MM.1S (cell line): ENCODE measurements at regions not wholly inside any gene's neighbourhood (a gene's known extent, or its start where the extent isn't known, plus 50 kb on each side); places are given as distances from the start of the nearest gene placed in this dataset.

Experiments
- DNase-seq: peaks from one replicate; pipeline ENCODE4 v3.0.0-alpha.2; 2015
- H2AFZ ChIP-seq: fragments of 300-600 bp; sonication (generic); 2 replicates; pipeline ENCODE4 v1.6.0; 2016; ENCODE audit warnings: antibody characterized with exemption, low read length
- H3F3A ChIP-seq: fragments of 300-600 bp; sonication (generic); 2 replicates; pipeline ENCODE4 v1.6.1; 2016; ENCODE audit warnings: mild to moderate bottlenecking, antibody characterized with exemption, low read length, moderate library complexity, mixed read lengths; ENCODE audit not compliant: insufficient read depth
- H3K27ac ChIP-seq: fragments of 300-600 bp; sonication (generic); 2 replicates; pipeline ENCODE4 v1.5.1; 2016; ENCODE audit warnings: mild to moderate bottlenecking, low read length
- H3K27me3 ChIP-seq: fragments of 300-600 bp; sonication (generic); replicated peaks from 2 replicates; pipeline ENCODE4 v1.6.0; 2016; ENCODE audit warnings: low read length; ENCODE audit not compliant: insufficient read depth
- H3K36me3 ChIP-seq: fragments of 300-600 bp; sonication (generic); replicated peaks from 2 replicates; pipeline ENCODE4 v1.6.1; 2016; ENCODE audit warnings: mild to moderate bottlenecking, low read length, mixed read lengths; ENCODE audit not compliant: insufficient read depth
- H3K4me1 ChIP-seq: fragments of 300-600 bp; sonication (generic); 2 replicates; pipeline ENCODE4 v1.6.1; 2016; ENCODE audit warnings: low read length, mixed read lengths
- H3K4me2 ChIP-seq: fragments of 300-600 bp; sonication (generic); 2 replicates; pipeline ENCODE4 v1.6.0; 2016; ENCODE audit warnings: low read depth, low read length
- H3K4me3 ChIP-seq: fragments of 300-600 bp; sonication (generic); 2 replicates; pipeline ENCODE4 v1.5.1; 2016; ENCODE audit warnings: low read length, mixed read lengths
- H3K79me2 ChIP-seq: fragments of 300-600 bp; sonication (generic); 2 replicates; pipeline ENCODE4 v1.6.1; 2016; ENCODE audit warnings: mixed run types, low read length, mixed read lengths
- H3K9ac ChIP-seq: fragments of 300-600 bp; sonication (generic); 2 replicates; pipeline ENCODE4 v1.6.1; 2016; ENCODE audit warnings: low read length, mixed read lengths
- H3K9me2 ChIP-seq: fragments of 300-600 bp; sonication (generic); replicated peaks from 2 replicates; pipeline ENCODE4 v1.6.1; 2016; ENCODE audit warnings: mild to moderate bottlenecking, low read length, mixed read lengths; ENCODE audit not compliant: insufficient read depth
- H3K9me3 ChIP-seq: fragments of 300-600 bp; sonication (generic); replicated peaks from 2 replicates; pipeline ENCODE4 v1.6.1; 2016; ENCODE audit warnings: mild to moderate bottlenecking, low read length, mixed read lengths; ENCODE audit not compliant: insufficient read depth
- H4K20me1 ChIP-seq: fragments of 300-600 bp; sonication (generic); 2 replicates; pipeline ENCODE4 v1.6.1; 2016; ENCODE audit warnings: mild to moderate bottlenecking, low read length, moderate library complexity, mixed read lengths; ENCODE audit not compliant: insufficient read depth
- CTCF ChIP-seq: fragments of 300-600 bp; sonication (generic); IDR thresholded peaks from 2 replicates; pipeline ENCODE4 v1.5.1; 2016; ENCODE audit warnings: antibody characterized with exemption, low read length, mixed read lengths
- EZH2 ChIP-seq: fragments of 300-600 bp; sonication (generic); optimal IDR thresholded peaks from 2 replicates; pipeline ENCODE3; 2017; ENCODE audit warnings: low read depth, mild to moderate bottlenecking, antibody characterized with exemption, low read length, mixed read lengths
- EZH2phosphoT487 ChIP-seq: fragments of 300-600 bp; sonication (generic); IDR thresholded peaks from 2 replicates; pipeline ENCODE4 v1.6.1; 2018; ENCODE audit warnings: antibody characterized with exemption, low read length

DNA sequence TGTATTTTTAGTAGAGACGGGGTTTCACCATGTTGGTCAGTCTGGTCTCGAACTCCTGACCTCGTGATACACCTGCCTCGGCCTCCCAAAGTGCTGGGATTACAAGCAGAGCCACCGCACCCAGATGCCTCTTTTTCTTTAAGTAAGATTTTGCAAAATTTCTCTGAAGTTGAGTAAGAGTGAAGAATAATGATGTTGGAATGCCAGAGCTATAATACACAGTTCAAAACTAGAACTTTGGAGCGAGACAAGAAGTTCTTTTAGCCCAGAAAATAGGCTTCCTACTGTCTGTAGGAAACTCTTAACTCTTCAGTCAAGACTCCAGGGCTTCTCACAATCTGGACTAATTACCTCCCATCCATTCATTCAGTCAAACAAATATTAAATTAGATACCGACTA is 51.4 kb downstream of the MARCHF4 start:
- Histone ChIP-seq H3K27ac (no peak overlapping the region), H3K9me2 (no peaks in the 10 kb centered on the region), H2AFZ (no peak overlapping the region), H3K36me3 (no peaks in the 10 kb centered on the region), H3K4me1 (no peaks in the 10 kb centered on the region), H3K9me3 (no peaks in the 10 kb centered on the region), H3K27me3 (no peaks in the 10 kb centered on the region), H3K4me3 (no peak overlapping the region), H3K9ac (no peak overlapping the region), H3K79me2 (no peaks in the 10 kb centered on the region), H4K20me1 (no peaks in the 10 kb centered on the region), H3F3A (no peaks in the 10 kb centered on the region), H3K4me2 (no peak overlapping the region)
- TF ChIP-seq CTCF (no peak), EZH2 (no peak), EZH2phosphoT487 (no peak)
- DNase-seq, result no peak

- Histone ChIP-seq H3K4me2 (no peak overlapping the region), H2AFZ (no peak overlapping the region), H3K27ac (no peak overlapping the region), H3K9ac (no peak overlapping the region), H3K9me3 (no peaks in the 10 kb centered on the region), H3K36me3 (no peaks in the 10 kb centered on the region), H4K20me1 (no peaks in the 10 kb centered on the region), H3K4me3 (no peak overlapping the region), H3K27me3 (no peaks in the 10 kb centered on the region), H3K9me2 (no peaks in the 10 kb centered on the region), H3K79me2 (no peaks in the 10 kb centered on the region), H3K4me1 (no peaks in the 10 kb centered on the region), H3F3A (no peaks in the 10 kb centered on the region)
- TF ChIP-seq EZH2 (no peak), EZH2phosphoT487 (no peak), CTCF (no peak)
- DNase-seq, result no peak
Observed at GRCh38 chr2:216319771-216320170, 52.5 kb downstream of the MARCHF4 start.

DNA sequence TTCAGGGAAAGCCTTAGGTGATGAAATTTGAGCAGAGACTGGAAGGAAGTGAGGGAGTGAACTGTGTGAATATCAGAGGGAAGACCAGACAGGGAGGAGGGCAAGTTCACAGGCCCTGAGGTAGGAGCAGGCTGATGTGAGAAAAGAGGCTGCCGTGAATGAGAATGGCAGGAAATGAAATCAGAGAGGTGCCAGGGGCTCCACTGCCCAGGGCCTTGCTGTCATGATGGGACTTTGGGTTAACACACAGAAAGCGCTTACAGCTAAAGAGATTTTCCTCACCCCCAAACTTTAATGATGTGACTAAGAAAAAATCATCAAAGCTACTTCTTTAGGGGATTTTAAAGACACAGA is 53.8 kb downstream of the MARCHF4 start:
- Histone ChIP-seq H3K4me1 (no peaks in the 10 kb centered on the region), H3K36me3 (no peaks in the 10 kb centered on the region), H3K4me2 (no peak overlapping the region), H4K20me1 (no peaks in the 10 kb centered on the region), H3K9me3 (no peaks in the 10 kb centered on the region), H3K9ac (no peak overlapping the region), H3K79me2 (no peaks in the 10 kb centered on the region), H2AFZ (no peak overlapping the region), H3K9me2 (no peaks in the 10 kb centered on the region), H3K27me3 (no peaks in the 10 kb centered on the region), H3K27ac (no peak overlapping the region), H3K4me3 (no peak overlapping the region), H3F3A (no peaks in the 10 kb centered on the region)
- DNase-seq, result no peak
- TF ChIP-seq EZH2 (no peak), EZH2phosphoT487 (no peak), CTCF (no peak)
